WI38 (cell line): ENCODE measurements at regions not wholly inside any gene's neighbourhood (a gene's known extent, or its start where the extent isn't known, plus 50 kb on each side); places are given as distances from the start of the nearest gene placed in this dataset.
"Not testable (repeated sequence)": the region's sequence is repeated elsewhere in the genome, so short reads cannot be mapped to it uniquely, and the experiment has no call there.

ENCODE experiments used
- H3K4me3 ChIP-seq: 2 replicates; pipeline ENCODE4 v1.5.1; 2011; ENCODE audit warnings: low read depth, mild to moderate bottlenecking, control low read depth, low read length
- CTCF ChIP-seq: IDR thresholded peaks from 2 replicates; pipeline ENCODE4 v1.5.1; 2012; ENCODE audit warnings: low read depth, mild to moderate bottlenecking, control low read depth, low read length

- no peak overlapping the region for H3K4me3 ChIP-seq
- no peak for TF ChIP-seq CTCF
Measured at GRCh38 chr5:103862398-103862797, 299.8 kb upstream of the NUDT12 start.

DNA sequence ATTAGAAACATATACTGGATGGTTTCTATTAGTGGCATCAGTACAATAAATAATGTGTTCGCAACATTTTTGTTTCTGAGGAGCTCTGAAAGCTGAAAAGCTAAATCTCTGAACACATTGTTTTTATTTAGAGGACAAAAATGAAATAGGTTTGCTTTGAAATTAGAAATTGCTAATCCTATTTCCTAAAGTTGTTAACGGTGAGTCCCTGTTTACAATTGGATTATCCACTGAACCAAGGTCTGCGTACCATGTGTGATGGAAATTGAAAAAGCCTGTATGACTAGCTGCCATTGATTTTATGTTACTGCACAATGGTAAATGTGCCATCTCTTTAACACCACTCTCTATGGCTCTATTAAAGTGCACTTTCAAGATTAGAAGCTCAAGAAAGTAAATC is 297.7 kb upstream of the NUDT12 start:
- TF ChIP-seq CTCF, result no peak
- H3K4me3 ChIP-seq, result no peak overlapping the region

DNA sequence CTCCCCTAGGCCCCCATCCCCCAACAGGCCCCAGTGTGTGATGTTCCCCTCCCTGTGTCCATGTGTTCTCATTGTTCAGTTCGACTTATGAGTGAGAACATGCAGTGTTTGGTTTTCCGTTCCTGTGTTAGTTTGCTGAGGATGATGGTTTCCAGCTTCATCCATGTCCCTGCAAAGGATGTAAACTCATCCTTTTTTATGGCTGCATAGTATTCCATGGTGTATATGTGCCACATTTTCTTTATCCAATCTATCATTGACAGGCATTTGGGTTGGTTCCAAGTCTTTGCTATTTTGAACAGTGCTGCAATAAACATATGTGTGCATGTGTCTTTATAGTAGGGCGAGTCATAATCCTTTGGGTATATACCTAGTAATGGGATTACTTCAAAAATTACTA is 295.8 kb upstream of the NUDT12 start:
- H3K4me3 ChIP-seq, result not testable (repeated sequence)

- H3K4me3 ChIP-seq, result no peak overlapping the region
- TF ChIP-seq CTCF, result no peak
Measured at GRCh38 chr5:103851091-103851490, 288.5 kb upstream of the NUDT12 start.

GRCh38 chr5:103849934-103850333 is 287.3 kb upstream of the NUDT12 start:
- H3K4me3 ChIP-seq, result no peak overlapping the region
- no peak for TF ChIP-seq CTCF

- no peak for TF ChIP-seq CTCF
- H3K4me3 ChIP-seq, result no peak overlapping the region
Measured at GRCh38 chr5:103847060-103847459, 284.5 kb upstream of the NUDT12 start.

DNA sequence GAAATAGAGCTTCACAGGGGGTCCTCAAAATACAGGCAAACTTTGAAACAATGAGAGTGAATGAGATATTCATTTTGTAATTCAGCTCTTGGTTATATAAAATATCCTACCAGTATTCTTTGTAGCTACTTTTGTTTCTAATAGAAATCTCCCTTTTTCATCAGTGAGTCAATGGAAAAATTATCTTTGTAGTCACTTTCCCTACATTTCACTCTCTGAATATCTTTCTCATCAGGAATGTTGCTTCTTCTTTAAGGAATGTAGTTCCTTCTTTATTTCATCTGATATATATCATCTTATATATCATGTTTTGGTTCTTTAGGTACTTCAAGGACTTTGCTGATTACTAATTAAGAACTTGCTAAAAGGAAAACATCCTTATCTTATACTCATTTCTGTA is 280.3 kb upstream of the NUDT12 start:
- no peak overlapping the region for H3K4me3 ChIP-seq
- no peak for TF ChIP-seq CTCF

DNA sequence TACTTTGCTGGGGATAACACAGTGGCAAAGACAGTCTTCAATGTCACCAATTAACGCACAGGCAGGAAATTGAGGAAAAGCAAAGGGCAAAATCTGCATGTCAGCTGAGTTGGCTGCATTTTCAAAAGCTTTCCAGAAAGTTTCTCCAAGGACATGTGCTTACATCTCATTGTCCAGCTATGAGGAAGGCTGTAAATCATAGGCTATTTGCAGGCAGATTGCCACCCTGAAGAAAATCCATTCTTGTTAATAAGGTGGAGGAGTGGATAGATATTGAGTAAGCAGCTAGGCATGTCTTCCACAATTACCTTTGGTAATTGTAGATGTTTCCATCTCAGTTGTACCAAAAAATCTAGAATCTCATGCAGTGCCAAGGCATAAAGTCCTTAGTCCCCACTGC is 278.0 kb upstream of the NUDT12 start:
- H3K4me3 ChIP-seq, result no peak overlapping the region
- TF ChIP-seq CTCF, result no peak
